KG1 (cell line): ENCODE measurements at regions not wholly inside any gene's neighbourhood (a gene's known extent, or its start where the extent isn't known, plus 50 kb on each side); places are given as distances from the start of the nearest gene placed in this dataset.
A peak's percentile ranks its signal among the peaks of the same experiment; 100 is the strongest.

Source experiments
- DNase-seq: peaks from one replicate; lab custom pipeline; 2025; lab: John Stamatoyannopoulos, UW

- no peak for DNase-seq
Observed at GRCh38 chr6:79864421-79864820, 82.9 kb downstream of the ELOVL4 start.

- no peak for DNase-seq
Observed at GRCh38 chr6:79864001-79864400, 83.4 kb downstream of the ELOVL4 start.

- DNase-seq: no peak
Observed at GRCh38 chr6:79863566-79863965, 83.8 kb downstream of the ELOVL4 start.

- DNase-seq: no peak
Observed at GRCh38 chr6:79862711-79863110, 84.6 kb downstream of the ELOVL4 start.

GRCh38 chr6:79862126-79862525 is 85.2 kb downstream of the ELOVL4 start:
- no peak for DNase-seq

GRCh38 chr6:79861023-79861422 is 86.3 kb downstream of the ELOVL4 start:
- DNase-seq: no peak

- no peak for DNase-seq
Observed at GRCh38 chr6:79847426-79847825, 99.9 kb downstream of the ELOVL4 start.

- no peak for DNase-seq
Observed at GRCh38 chr6:79842376-79843040, 104.8 kb downstream of the ELOVL4 start.

- DNase-seq: no peak
Observed at GRCh38 chr6:79841577-79842375, 105.6 kb downstream of the ELOVL4 start.

GRCh38 chr6:79838851-79839250 is 108.5 kb downstream of the ELOVL4 start:
- DNase-seq: no peak

- DNase-seq: no peak
Observed at GRCh38 chr6:79833964-79834284, 113.4 kb downstream of the ELOVL4 start.

GRCh38 chr6:79833264-79833963 is 113.9 kb downstream of the ELOVL4 start:
- DNase-seq: no peak

GRCh38 chr6:79832723-79833122 is 114.6 kb downstream of the ELOVL4 start:
- no peak for DNase-seq

GRCh38 chr6:79824202-79824601 is 123.2 kb downstream of the ELOVL4 start:
- no peak for DNase-seq

- no peak for DNase-seq
Observed at GRCh38 chr6:79821859-79822258, 125.5 kb downstream of the ELOVL4 start.

GRCh38 chr6:79818471-79818870 is 128.9 kb downstream of the ELOVL4 start:
- DNase-seq: no peak

- DNase-seq: no peak
Observed at GRCh38 chr6:79814940-79815339, 132.4 kb downstream of the ELOVL4 start.

- peak; percentile 28 for DNase-seq
Observed at GRCh38 chr6:79813854-79814709, 133.3 kb downstream of the ELOVL4 start.

- no peak for DNase-seq
Observed at GRCh38 chr6:79813143-79813850, 134.1 kb downstream of the ELOVL4 start.

- DNase-seq: no peak
Observed at GRCh38 chr6:79812195-79812594, 135.2 kb downstream of the ELOVL4 start.

GRCh38 chr6:79810871-79811270 is 136.5 kb downstream of the ELOVL4 start:
- DNase-seq: no peak
